PC-9 (cell line): ENCODE measurements at regions not wholly inside any gene's neighbourhood (a gene's known extent, or its start where the extent isn't known, plus 50 kb on each side); places are given as distances from the start of the nearest gene placed in this dataset.

Experiments used
- BruUV-seq: library from RNA; stranded (reverse); fragments of 400-500 nt; replicated peaks from 2 replicates; lab custom pipeline; 2021; lab: Mats Ljungman, UMichigan
- CTCF ChIA-PET: fragments of 300-600 bp; sonication (Branson Sonifier 250); formaldehyde crosslinking; loops from one replicate; lab custom pipeline; 2022; ENCODE audit warnings: antibody characterized with exemption; lab: Charles Lee
- POLR2A ChIA-PET: fragments of 300-600 bp; sonication (Branson Sonifier 250); formaldehyde crosslinking; loops from one replicate; lab custom pipeline; 2022; ENCODE audit warnings: antibody characterized with exemption; ENCODE audit not compliant: unreplicated experiment; lab: Charles Lee
- DNase-seq, 2 experiments: peaks; one replicate each; pipeline versions ENCODE4 v3.0.0 to v3.0.0-alpha.2; 2015 to 2022; ENCODE audit warnings: mixed read lengths in 1 of 2
- H2AFZ ChIP-seq: fragments of 200-600 bp; sonication (generic); 2 replicates; pipeline ENCODE4 v1.8.1; 2017; ENCODE audit warnings: antibody characterized with exemption
- H3F3A ChIP-seq: fragments of 200-600 bp; sonication (generic); 2 replicates; pipeline ENCODE4 v1.8.1; 2017; ENCODE audit warnings: antibody characterized with exemption, mild to moderate bottlenecking, low read depth; ENCODE audit not compliant: insufficient read depth
- H3K27ac ChIP-seq: fragments of 200-600 bp; sonication (generic); 2 replicates; pipeline ENCODE4 v1.6.1; 2016; ENCODE audit warnings: mixed run types
- H3K27me3 ChIP-seq: fragments of 200-600 bp; sonication (generic); 2 replicates; pipeline ENCODE4 v1.6.1; 2016; ENCODE audit warnings: low read depth, mixed run types; ENCODE audit not compliant: insufficient read depth
- H3K36me3 ChIP-seq: fragments of 200-600 bp; sonication (generic); 2 replicates; pipeline ENCODE4 v1.6.1; 2016; ENCODE audit warnings: low read depth, mixed run types
- H3K4me1 ChIP-seq: fragments of 200-600 bp; sonication (generic); replicated peaks from 2 replicates; pipeline ENCODE4 v1.6.1; 2016; ENCODE audit warnings: mixed run types; ENCODE audit not compliant: insufficient read depth
- H3K4me2 ChIP-seq: fragments of 200-600 bp; sonication (generic); 2 replicates; pipeline ENCODE4 v1.6.1; 2017; ENCODE audit warnings: mixed run types
- H3K4me3 ChIP-seq: fragments of 200-600 bp; sonication (generic); 2 replicates; pipeline ENCODE4 v1.6.1; 2016; ENCODE audit warnings: mixed run types
- H3K79me2 ChIP-seq: fragments of 200-600 bp; sonication (generic); 2 replicates; pipeline ENCODE4 v1.6.1; 2017; ENCODE audit warnings: low read depth, mixed run types
- H3K9me2 ChIP-seq: fragments of 200-600 bp; sonication (generic); 2 replicates; pipeline ENCODE4 v1.8.1; 2017; ENCODE audit warnings: mild to moderate bottlenecking; ENCODE audit not compliant: insufficient read depth
- H3K9me3 ChIP-seq: fragments of 200-600 bp; sonication (generic); 2 replicates; pipeline ENCODE4 v1.8.1; 2016; ENCODE audit warnings: low read depth; ENCODE audit not compliant: insufficient read depth
- H4K20me1 ChIP-seq: fragments of 200-600 bp; sonication (generic); 2 replicates; pipeline ENCODE4 v1.8.1; 2017; ENCODE audit not compliant: insufficient read depth
- EZH2 ChIP-seq: fragments of 200-600 bp; sonication (generic); IDR thresholded peaks from 2 replicates; pipeline ENCODE4 v1.8.0; 2017; ENCODE audit warnings: antibody characterized with exemption, low read depth
- intact Hi-C: fragments of 100-400 bp; cut with micrococcal nuclease; formaldehyde crosslinking; loops from one replicate; pipeline ENCODE4 v1.10.0; 2022; ENCODE audit not compliant: unreplicated experiment
- TF ChIP-seq, protein P1 (sequence below): fragments of 200-600 bp; sonication (generic); conservative IDR thresholded peaks from 2 replicates; pipeline ENCODE4 v1.6.1; 2017; ENCODE audit warnings: mixed run types, antibody characterized with exemption, mild to moderate bottlenecking, moderate library complexity

DNA sequence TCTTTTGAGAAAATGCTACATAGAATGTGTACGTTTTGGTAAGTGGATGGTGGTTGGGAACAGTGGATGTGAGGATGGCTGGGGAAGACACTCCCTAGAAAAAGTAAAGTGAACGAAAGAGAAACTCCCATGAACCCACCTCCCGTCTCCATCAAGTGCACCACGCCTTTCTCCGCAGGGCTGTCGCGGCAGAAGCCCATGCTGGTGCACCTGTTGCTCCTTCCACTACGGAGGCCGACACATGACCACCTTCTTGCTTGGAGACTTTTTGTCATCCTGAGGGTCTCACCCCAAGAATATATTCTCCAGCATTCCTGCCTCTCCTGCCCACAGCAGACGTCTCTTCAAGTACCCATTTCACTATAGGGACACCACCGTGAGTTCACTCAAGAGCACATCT is 630.4 kb upstream of the PFKP start:
- Histone ChIP-seq H3K9me3 (no peaks in the 10 kb centered on the region), H3F3A (no peaks in the 10 kb centered on the region), H3K4me3 (no peak overlapping the region), H3K9me2 (no peaks in the 10 kb centered on the region), H3K27me3 (peaks cover 38% of the 10 kb centered on the region; the same call in 1 of the 2 replicates), H3K4me1 (no peaks in the 10 kb centered on the region), H4K20me1 (no peaks in the 10 kb centered on the region), H2AFZ (no peak overlapping the region), H3K36me3 (no peaks in the 10 kb centered on the region), H3K27ac (no peak overlapping the region), H3K79me2 (no peaks in the 10 kb centered on the region), H3K4me2 (no peak overlapping the region)
- BruUV-seq = no TSS peak
- no peak for TF ChIP-seq EZH2
- TF ChIP-seq, protein P1, sequence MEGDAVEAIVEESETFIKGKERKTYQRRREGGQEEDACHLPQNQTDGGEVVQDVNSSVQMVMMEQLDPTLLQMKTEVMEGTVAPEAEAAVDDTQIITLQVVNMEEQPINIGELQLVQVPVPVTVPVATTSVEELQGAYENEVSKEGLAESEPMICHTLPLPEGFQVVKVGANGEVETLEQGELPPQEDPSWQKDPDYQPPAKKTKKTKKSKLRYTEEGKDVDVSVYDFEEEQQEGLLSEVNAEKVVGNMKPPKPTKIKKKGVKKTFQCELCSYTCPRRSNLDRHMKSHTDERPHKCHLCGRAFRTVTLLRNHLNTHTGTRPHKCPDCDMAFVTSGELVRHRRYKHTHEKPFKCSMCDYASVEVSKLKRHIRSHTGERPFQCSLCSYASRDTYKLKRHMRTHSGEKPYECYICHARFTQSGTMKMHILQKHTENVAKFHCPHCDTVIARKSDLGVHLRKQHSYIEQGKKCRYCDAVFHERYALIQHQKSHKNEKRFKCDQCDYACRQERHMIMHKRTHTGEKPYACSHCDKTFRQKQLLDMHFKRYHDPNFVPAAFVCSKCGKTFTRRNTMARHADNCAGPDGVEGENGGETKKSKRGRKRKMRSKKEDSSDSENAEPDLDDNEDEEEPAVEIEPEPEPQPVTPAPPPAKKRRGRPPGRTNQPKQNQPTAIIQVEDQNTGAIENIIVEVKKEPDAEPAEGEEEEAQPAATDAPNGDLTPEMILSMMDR = no peak
- intact Hi-C loops = no loop called here
- POLR2A ChIA-PET = no interaction called here
- CTCF ChIA-PET = no interaction called here
- DNase-seq = no peak

DNA sequence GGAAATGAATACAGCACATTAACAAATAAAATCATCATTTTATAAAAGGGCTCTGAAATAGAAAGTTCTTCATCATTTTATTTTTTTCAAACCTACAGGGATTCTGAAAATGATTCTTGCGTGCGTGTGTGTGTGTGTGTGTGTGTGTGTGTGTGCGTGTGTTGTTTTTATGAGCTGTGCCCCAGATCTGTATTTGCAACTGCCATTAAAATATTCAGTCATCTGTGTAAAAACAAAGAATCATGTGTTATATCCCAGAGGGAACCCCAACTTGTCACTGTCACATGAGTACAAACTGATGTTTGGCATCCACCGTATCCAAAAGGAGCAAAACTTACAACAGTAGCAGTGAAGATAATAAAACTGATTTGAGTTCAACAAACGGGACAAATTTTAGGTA is 635.4 kb upstream of the PFKP start:
- Histone ChIP-seq H3K4me1 (no peaks in the 10 kb centered on the region), H3K79me2 (no peaks in the 10 kb centered on the region), H3K27ac (no peak overlapping the region), H3K27me3 (0 out of 2 replicates have a peak, but pooled peaks cover 14% of the 10 kb centered on the region), H3K4me3 (no peak overlapping the region), H3K4me2 (no peak overlapping the region), H4K20me1 (no peaks in the 10 kb centered on the region), H3K9me3 (no peaks in the 10 kb centered on the region), H3F3A (no peaks in the 10 kb centered on the region), H2AFZ (no peak overlapping the region), H3K9me2 (no peaks in the 10 kb centered on the region), H3K36me3 (no peaks in the 10 kb centered on the region)
- intact Hi-C loops = no loop called here
- ChIA-PET CTCF (no interaction called here), POLR2A (no interaction called here)
- no peak for DNase-seq
- BruUV-seq = no TSS peak
- TF ChIP-seq, protein P1 = no peak
- no peak for TF ChIP-seq EZH2

GRCh38 chr10:2427412-2427811 is 639.9 kb upstream of the PFKP start:
- no peaks in the 10 kb centered on the region for H3K79me2 ChIP-seq
- no peaks in the 10 kb centered on the region for H4K20me1 ChIP-seq
- no peaks in the 10 kb centered on the region for H3K9me2 ChIP-seq
- intact Hi-C loops = no loop called here
- H2AFZ ChIP-seq = no peak overlapping the region
- no peaks in the 10 kb centered on the region for H3K9me3 ChIP-seq
- no peak for DNase-seq
- H3K4me1 ChIP-seq = no peaks in the 10 kb centered on the region
- BruUV-seq = no TSS peak
- H3F3A ChIP-seq = no peaks in the 10 kb centered on the region
- no peaks in the 10 kb centered on the region for H3K36me3 ChIP-seq
- H3K4me2 ChIP-seq = no peak overlapping the region
- no peak overlapping the region for H3K27ac ChIP-seq
- H3K4me3 ChIP-seq = no peak overlapping the region
- TF ChIP-seq EZH2 = no peak
- TF ChIP-seq, protein P1 = no peak
- POLR2A ChIA-PET = no interaction called here
- CTCF ChIA-PET = no interaction called here
- no peaks in the 10 kb centered on the region for H3K27me3 ChIP-seq
